Superior temporal gyrus (tissue), 1 donor: ENCODE measurements at regions not wholly inside any gene's neighbourhood (a gene's known extent, or its start where the extent isn't known, plus 50 kb on each side); places are given as distances from the start of the nearest gene placed in this dataset.

ENCODE experiments used
- DNase-seq: peaks from one replicate; pipeline ENCODE4 v3.0.0-alpha.2; 2016; ENCODE audit errors: extremely low spot score

DNA sequence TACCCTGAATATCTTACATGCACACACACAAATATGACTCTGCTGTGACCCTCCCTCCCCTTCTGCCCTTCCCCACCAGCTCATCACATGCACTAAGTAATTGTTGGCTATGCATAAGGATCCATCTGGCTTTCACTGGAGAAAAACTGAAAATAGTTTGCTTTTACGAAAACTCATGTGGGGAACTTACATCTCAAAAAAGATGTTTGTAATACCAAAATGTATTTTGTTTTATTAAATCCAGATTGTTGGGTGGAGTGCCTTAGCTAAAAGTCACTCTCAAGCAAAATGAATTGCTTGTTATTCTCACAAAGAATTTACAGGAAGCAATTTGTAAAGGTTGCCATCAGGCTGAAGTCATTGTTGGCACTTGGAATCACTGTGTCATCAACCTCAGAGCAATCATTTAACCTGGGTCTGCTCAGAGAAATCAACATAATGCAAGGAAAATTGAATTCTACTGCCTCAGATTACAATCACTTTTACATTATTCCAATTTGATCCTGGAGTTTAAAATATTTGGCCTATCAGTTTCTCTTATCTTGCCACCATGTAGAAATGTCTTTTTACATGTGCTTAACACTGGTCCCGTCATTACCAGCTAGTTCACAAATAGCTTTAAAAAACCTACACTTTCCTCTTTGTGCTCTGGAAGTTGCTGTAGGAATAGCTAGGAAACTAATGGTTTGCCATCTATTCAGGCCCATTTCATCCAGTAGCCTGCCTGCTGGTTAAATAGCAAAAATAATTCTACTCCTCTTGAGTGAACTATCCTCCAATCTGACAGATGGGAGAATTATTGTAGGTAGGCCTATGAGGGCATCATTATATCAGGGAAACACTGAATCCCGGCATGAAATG, 90.3 kb upstream of the TMEM17 start:
- DNase-seq: no peak

DNA sequence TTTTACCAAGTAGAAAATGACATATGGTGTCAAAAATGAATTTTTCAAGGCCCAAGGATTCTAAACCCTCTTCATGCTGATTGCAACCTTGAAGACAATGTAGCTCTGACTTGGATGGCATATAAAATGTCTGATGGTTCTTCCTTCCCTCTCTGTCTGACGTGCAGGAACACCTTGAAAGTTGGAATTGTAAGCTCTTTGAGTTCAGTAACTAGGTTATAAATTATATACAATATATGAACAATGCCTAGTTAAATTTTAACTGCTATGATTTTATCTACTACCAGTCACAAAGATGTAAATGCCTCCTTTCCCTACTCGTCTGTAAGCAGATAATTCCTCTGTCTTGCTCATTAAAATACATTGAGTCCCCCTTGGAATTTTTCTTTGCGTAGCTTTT, 89.5 kb upstream of the TMEM17 start:
- DNase-seq: no peak

DNA sequence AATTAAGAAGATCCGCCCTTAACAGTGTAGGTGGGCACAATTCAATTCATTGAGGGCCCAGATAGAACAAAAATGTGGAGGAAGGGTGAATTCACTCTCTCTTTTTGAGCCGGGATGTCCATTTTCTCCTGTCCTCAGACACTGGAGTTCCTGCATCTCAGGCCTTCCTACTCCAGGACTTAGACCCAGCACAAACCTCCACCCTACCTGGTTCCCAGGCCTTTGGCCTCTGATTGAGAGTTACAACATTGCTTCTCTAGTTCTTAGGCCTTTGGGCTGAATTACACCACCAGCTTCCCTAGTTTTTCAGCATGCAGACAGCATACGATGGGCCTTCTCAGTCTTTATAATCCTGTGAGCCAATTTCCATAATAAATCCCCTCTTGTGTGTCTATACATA, 87.8 kb upstream of the TMEM17 start:
- peak; percentile 4 for DNase-seq

GRCh38 chr2:62591491-62591890, 85.5 kb upstream of the TMEM17 start:
- DNase-seq: no peak

DNA sequence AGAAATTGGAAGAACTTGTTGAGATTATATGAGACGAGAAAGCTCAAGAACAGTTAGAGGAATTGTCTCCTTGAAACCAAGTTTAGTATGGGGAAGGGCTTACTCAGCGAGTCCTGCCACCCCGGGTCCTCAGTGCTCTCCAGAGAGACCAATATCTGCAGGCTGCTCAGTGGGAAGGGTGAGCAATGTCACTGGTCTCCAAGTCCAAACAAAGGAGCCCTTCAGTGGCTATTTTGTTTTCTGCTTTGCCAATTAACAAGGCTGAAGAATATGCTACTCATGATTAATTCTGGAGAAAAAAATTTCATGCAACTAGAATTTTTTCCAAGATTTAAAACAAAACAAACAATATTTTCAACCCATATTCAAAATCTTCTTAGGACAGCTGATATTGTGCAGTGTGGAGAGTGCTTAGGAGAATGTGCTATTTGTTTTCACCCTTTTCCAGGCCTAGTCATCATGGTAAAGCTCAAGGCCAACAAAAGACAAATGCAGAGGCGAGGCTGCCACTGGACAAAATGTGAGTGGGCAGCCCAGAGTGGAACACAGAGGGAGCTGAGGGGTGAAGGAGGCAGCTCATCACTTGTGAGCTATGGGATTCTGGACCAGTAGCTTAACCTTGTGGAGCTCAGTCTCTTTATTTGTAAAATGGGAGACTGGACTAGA, 83.8 kb upstream of the TMEM17 start:
- DNase-seq: peak; percentile 69

GRCh38 chr2:62587592-62587991, 81.6 kb upstream of the TMEM17 start:
- DNase-seq: no peak

DNA sequence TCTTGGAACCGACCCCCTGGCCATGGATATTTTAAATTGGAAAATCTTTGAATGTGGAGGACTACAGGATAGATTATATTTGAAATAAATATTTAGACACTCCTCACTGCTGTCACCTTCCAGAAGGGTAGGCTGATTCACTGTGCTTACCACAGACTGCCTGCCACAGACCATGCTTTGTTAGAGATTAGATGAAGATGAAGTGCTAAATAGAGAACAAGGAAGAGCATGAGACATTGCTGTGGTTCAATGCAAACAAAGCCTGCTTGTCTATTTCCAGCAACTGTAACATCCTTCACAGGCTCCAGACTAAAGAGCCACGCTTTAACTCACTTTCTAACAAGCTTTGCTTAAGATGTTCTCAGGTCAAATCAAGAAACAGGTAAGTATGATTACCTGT, 81.0 kb upstream of the TMEM17 start:
- DNase-seq: peak; percentile 62

GRCh38 chr2:62578803-62579640, 73.0 kb upstream of the TMEM17 start:
- DNase-seq: no peak

DNA sequence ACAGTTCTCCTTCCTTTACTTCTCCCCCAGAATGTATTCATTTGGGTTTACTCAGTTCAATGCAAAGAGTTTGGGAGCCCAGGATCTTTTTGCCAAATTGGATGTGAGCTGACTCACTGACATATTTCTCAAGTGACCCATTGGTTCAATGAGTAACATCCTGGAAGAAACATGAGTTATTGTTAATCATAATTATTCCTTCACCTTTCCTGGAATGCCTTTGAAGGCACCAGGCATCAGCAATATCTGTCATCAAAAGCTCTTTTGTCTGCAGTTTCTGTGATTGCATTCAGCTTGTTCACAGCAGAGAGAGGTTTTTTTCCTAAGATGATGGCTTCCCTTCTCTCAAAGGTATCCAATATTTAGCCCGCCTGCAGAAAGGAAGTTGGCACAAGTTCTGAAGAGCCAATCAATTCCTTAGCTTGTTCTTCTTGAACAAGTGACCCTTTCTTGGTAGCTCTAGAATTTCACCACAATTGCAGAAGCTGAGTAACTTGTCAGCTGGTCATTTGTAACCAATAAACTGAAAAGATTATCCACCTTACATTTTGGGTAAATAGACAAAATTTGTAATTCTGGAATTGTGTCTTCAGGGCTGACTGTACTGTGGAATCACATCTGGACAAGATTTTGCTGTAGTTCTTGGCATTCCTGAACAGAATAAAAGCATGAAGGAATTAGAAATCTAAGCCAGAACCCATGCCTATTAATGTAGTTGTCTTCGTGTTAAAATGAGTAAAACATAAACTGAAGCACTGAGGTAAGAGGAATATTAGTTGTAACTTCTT, 72.2 kb upstream of the TMEM17 start:
- DNase-seq: no peak

DNA sequence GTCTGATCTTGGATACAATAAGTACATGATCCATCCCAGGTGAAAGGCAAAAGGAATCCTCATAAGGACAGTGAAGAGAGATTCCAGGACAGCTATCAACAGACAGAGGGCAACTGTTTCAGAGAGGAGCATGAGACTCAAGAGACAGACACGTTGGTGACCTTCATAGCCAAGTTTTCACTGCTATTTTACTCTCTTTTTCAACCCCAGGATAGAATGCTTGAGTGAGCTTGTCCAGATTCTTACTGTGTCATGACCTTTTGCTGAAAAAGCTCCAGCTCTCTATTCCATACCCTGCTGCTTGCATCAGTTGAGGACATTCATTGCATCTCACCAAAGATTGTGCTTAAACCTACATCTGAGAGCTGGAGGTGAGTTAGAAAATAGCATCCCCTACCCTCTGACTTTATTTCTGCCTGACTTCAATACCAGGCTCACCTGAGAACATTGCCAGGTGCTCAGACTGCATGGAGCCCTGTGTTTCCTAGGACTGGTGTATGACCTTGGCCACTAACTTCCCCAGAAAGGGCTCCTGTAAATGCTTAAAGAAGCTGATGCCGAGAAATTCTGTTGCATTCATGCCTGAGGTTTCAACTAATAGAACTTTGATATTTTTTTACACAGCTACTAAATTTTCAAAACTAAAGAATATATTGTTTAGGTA, 70.4 kb upstream of the TMEM17 start:
- DNase-seq: no peak

DNA sequence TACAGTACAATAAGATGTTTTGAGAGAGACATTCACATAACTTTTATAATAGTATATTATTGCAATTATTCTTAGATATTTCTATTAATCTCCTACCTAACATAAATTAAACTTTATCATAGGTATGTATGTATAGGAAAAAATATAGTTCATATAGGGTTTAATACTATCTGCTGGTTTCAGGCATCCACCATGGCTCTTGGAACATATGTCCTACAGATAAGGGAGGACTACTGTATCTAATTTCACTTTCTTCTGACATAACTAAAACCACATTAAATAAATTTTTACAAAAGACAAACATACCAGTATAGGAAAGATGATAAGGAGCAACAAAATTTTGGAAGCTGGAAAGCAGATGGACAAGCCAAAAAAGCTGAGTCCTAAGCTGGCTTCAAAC, 67.9 kb upstream of the TMEM17 start:
- no peak for DNase-seq

DNA sequence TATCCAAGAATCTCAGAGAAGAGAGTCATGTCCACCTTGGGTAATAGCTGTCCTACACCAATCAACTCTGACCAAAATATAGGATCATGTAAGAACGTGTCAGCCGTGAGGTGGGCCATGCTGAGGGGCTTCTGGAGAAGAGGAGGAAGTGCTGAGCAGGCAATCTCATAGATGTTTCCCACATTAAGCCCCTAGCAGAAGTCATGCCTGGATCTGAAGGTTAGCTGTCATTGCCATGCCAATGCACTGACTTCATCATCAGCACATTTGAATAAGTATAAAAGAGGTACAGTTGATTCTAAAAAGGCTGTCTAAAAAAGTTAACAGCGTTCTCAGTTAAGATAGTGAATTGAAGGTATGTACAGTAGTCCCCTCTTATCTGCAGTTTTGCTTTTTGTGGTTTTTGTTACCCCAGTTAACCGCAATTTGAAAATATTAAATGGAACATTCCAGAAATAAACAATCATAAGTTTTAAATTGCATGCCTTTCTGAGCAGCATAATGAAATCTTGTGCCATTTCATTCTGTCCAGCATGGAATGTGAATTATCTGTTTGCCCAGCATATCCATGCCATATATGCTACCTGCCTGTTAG, 67.2 kb upstream of the TMEM17 start:
- DNase-seq: no peak

DNA sequence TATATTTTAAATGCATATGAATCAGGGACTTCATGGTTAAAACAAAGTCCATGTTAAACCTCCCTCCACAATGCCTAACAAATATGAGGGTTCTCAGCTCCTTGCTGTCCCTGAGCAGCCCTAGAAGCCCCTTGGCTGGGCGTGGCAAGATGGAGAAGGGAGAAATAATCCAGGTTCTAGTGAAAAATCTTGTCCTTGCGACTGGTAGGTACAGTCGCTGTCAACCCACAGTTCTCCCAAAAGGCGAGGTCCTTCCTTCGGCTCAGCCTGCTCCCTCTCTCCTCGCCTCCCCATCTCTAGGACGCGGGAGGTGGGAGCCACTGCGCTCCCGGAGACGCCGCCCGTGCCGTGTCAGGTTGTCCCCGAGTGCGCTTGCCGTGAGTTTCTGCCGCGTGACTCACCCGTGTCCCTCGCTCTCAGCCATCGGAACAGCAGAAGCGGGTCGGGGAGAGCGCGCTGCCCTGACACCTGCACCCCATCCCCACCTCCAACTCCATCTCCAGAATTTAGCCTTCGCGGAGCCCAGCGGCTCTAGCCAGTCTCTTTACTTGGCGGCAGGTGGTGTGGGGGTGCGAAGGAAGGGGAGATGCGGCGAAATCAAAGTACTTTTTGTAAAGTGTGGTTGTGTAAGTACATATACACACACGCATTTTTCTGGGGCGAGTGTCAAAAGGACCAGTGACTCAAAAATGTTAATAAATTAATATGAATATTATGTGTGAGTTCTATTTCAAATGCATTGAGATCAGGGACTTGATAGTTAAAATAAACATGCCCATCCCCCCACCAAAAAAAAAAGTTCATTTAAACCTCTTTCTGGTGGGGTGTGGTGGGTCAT, 65.1 kb upstream of the TMEM17 start:
- DNase-seq: no peak

GRCh38 chr2:62569907-62570841, 64.2 kb upstream of the TMEM17 start:
- no peak for DNase-seq

DNA sequence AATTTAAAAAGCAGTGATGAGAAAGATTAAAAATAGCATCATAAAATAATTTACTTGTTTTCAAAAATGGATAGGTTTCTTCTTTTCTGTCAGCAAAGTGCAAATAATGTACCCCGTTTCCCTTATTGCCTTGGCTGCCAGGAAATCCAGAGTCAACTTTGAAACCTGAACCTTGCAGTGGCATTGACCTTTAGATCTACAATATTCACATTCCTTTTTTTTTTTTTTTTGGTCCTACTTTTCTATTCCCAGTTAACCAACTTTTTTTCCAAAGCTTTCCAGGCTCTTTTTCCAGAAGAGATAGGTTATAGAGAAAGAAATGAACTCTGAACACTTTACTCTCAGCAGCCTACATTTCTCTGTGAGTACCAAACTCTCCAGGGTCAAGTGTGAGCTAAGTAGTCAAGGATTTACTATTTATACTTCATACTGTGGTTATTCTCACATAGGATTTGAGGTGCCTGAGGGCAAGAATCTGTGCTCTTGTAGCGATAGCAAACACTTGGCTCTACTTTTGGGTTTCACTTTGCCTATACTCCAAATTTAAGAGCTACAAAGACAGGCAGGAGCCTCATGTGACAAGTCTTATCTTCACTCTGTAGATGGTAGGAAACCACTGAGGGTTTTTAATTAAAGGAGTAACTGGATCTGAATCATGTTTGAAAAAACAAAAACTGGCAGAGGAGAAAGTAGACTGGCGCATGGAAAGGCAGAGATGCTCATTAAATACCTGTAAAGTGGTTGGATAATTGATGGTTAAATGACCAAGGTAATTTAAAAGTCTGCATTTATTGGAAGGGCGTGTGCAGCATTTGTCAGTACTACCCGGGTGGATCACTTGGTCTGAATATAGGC, 63.2 kb upstream of the TMEM17 start:
- no peak for DNase-seq

- no peak for DNase-seq
These were observed 62.1 kb upstream of the TMEM17 start for GRCh38 chr2:62568074-62568473.

DNA sequence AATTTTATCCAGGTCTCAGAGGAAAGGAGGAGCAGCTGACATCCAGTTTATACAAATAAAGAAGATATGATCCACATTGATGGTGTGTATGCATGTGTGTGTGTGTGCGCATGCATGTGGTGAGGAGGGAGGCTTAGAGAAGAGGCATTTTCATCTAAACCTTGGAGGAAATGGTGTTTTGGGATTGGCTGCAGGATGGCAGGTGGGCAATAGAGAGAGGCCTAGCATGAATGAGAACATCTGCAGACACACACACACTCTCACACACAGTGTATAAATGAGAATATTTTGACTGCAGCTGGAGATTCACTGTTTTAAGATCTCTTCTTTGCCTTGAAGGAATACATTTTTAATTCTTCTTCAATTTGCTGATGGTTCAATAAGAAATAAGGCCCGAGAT, 61.7 kb upstream of the TMEM17 start:
- DNase-seq: no peak

GRCh38 chr2:62566847-62567246, 60.9 kb upstream of the TMEM17 start:
- no peak for DNase-seq
